ENCODE measurements at regions not wholly inside any gene's neighbourhood (a gene's known extent, or its start where the extent isn't known, plus 50 kb on each side); places are given as distances from the start of the nearest gene placed in this dataset.

- no peak for TF ChIP-seq GABPA (IDR thresholded peaks at IDR 0.05; ENCODE audit: low read depth)
- no peak for TF ChIP-seq CTCF (IDR thresholded peaks at IDR 0.05; ENCODE audit: insufficient read depth, low read length)
- TF ChIP-seq SPI1 (IDR thresholded peaks at IDR 0.05; ENCODE audit: borderline replicate concordance, low read depth) = no peak
These were observed 411.8 kb downstream of the PPP1R2C start for GRCh38 chrX:42366181-42366580.
